ENCODE measurements at regions not wholly inside any gene's neighbourhood (a gene's known extent, or its start where the extent isn't known, plus 50 kb on each side); places are given as distances from the start of the nearest gene placed in this dataset.

DNA sequence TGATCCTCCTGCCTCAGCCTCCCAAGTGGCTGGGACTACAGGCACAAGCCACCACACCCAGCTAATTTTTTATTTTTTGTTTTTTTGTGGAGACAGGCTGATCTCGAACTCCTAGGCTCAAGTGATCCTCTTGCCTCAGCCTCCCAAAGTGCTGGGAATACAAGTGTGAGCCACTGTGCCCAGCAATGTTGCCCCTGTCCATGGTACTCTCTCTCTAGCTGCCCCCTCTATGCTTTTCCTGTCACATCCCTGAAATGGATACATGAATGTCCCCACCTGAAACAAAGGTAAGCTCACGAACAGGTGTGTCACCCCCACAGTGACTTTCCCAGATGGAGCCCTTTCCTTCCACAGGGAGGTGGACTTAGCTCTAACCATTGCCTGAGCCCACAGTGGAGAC, 141.1 kb upstream of the MGMT start:
- DNase-seq: no peak

DNA sequence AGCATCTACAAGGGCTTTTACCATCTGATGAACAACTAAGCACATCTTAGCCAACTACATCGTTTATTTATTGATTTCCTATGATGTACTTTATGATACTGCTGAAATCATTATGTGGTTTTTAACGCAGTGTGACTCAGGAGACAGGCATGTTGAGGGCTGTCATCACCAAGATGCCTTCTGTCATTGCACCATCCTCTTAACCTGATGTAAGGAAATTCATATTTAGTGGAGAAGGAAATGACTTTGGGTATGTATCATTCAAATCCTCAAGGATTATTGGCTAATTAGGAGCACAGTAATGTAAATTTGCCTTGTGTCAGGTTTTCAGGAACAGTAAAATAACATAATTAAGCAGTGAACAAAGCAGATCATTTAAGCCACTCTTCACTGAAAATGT, 138.5 kb upstream of the MGMT start:
- no peak for DNase-seq

DNA sequence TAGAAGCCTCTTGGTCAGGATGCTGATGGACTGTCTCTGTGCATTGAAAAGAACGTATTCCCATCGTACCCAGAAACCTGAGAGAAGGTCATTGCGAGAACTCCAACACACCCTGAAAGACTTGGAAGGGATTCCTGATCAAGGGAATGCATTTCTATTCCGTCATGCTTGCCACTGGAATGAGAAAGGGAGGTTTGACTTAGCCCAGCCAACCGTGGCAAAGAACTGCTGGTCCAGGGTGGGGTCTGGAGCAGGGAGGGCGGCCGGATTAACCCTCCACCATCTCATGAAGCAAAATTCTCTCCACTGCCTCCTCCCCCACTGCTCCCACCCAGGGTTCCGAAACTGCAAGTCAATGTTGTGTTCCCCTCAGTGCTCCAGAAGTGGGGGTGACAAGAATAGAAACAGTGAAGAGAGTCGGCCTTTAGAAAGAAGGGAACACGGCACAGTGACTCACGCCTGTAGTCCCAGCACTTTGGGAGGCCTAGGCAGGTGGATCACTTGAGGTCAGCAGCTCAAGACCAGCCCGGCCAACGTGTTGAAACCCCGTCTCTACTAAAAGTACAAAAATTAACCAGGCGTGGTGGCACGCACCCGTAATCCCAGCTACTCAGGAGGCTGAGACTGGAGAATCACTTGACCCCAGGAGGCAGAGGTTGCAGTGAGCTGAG, 137.5 kb upstream of the MGMT start:
- no peak for DNase-seq

DNA sequence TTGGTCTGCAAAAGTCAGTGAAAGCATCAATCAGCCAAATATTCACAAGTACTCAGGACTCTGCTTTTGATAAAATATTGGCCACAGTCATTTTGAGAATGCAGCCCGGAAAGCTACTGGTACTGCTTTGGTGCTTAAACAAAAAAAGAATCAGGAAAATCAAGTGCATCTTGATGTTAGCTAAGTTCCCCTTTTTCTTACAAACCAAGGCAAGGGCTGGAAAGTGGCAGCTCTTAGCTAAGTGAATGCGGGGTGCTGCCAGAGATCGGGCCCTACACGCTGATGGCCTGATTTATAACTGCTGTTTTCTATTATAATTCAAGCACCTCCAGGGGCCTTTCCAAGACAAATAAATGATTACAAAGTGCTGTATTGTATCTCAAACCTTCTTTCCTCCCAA, 136.8 kb upstream of the MGMT start:
- no peak for DNase-seq

DNA sequence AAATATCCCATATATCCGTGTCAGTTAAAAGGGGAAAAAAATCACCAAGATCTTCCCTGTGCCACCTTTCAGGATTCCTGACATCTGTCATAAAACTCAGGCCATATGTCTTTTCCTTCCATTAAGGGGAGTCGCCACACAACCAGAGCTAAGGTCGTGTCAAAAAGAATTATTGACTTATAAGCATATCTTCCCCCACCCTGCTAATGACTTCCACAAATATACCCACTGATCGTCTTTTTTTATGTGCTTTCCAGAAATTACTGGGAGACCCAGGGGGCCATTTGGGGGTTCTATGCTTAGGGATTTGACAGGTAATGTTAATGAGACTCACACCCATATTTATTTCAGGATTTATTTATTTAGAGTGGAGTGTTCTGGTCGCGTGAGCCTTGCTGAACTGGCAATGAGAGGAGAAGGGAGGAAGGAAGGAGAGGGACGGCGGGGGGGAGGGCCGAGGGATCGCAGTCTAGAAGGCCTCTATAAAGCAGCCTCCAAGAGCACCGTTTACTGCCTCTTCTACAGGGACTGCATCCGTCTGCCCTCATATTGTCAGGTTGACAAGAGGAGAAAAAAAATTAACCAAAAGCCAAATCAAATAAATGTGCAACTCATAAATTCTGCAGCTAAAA, 135.7 kb upstream of the MGMT start:
- no peak for DNase-seq

DNA sequence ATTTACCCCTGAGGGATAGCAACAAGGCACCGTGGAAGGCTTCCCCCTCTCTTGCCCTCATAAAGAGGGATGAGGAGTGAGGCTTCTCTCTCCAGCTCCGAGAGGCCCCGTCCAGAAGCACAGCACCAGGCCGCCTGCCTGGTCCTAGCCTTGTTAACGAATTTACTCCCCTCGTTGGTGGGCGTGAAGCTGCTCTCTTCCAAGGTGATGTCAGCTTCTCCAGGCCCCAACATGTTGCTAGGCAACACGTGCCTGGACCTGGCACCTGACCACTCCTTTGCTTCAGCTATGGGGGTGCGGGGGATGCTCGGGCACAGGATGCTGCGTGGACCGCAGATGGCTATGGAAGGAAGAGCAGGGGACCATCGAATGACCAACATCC, 135.2 kb upstream of the MGMT start:
- no peak for DNase-seq

DNA sequence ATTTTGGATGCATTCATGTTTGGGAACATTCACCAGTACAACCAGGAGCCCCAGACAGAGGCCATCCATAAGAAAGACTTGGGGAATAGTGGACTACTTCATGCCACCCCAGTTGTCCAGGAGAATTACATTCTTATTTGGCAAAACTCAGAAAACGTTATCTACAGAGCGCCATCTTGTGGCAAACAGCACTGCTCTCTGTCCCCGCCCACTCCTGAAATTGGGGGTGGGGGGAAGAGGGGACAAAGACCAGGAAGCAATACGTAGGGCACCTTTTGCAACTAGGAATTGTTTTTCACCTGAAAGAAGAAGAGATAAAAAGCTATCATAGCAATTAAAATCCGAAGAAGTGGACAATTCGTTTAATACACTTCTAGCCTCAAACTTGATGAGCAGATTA, 134.6 kb upstream of the MGMT start:
- no peak for DNase-seq

DNA sequence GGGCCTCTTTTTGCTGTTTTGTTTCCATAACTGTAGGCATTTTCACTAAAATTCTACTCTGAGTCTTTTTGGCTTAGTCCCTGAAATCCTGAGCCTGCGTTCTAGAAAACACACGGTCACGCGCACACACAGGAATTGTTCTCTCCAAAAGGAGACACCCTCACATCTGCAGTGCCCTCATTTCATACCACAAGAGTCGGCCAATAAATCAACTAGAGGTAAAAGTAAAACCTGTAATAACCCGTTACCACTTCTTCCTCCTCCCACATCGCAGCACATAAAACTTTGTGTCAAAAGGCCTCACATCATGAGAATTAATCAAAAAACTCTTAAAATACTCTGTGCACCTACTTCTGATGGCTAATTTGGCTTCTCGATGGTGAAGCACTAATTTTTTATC, 133.3 kb upstream of the MGMT start:
- no peak for DNase-seq

DNA sequence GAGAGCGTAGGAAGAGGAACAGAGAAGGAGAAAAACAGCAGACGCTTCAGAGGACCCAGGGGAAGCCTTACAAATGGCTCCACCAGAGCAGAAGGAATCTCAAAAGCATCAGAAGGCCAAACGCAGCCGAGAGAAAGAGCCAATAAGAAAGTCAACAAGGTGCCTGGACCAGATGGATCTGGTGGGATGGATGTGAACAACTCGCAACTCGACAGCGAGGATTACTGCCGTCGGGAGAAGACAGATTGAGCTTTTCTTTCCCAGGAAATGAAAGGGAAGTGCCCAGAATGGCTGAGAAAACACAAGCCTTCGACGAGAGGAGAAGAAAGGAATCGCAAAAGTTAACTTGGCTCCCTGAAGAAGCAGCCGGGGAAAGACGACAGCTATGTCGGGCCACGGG, 132.8 kb upstream of the MGMT start:
- DNase-seq: no peak

DNA sequence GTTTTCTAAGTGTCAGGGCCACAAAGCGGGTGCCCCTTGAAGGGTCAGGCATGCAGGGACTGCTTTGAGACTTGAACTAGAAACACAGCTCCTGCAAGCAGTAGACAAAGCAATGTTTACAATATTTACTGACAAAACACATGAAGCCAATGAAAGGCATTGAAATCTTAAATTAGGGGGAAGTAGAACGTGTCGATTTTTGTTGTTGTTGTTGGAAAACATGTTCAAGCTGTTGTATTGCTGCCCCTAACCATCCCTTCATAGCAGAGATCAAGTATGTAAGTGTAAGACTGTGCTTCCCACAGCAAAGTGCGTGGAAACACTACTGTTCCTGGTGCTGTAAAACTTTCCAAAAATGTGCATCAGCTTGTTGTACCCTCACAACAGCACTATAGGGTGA, 131.6 kb upstream of the MGMT start:
- no peak for DNase-seq

DNA sequence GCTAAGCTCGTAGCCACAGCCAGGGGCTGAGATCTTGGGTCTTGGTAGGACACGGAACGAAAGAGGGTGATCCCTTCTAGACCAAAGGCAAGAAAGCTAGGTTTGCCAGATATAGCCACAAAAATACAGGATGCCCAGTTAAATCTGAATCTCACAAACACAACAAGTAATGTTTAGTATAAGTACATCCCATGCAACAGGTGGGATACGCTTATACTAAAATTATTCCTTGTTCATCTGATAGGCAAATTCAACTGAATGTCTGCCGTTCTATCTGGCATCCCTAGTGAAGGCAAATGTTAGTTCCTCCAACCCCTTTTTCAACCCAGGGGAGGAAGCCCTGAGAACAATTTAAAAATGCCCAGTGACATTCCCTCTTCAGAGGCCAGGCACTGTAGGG, 131.1 kb upstream of the MGMT start:
- no peak for DNase-seq

DNA sequence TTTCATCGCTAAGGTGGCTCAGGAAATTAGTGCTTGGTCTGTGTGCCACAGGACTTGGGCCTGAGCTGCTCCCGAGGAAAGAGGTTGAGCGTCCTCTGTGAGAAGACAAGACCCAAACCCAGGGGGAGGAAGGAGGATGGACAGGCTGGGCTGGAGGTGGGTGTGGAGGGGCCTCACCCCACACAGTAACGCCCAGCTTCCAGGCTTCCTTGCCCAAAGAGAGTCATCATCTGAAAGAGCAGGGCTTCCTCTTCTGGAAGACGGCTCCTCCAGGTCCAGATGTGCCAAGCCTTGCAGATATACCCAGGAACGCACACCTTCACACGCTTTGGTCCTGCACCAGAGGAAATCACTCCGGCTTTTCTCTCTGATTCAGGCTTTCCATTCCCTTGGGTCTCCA, 127.8 kb upstream of the MGMT start:
- DNase-seq: no peak

DNA sequence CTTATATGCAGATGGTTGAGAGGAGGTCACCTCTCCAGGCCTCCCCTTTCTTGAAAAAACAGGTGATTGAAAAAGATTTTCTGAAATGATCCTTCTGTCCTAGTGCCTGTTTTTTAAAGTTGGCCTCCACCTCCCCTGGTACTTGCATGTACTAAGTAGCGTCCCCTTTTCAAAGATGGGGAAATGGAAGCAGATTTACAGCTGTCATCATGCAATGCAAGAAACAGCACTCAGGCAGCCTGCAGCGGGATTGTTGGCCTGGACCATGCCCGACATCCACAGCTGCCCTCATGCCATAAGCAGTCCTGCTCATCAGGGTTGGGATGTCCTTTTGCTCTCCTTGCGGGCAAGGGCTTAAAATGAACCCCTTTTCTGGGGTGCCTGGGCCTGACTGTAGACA, 127.2 kb upstream of the MGMT start:
- no peak for DNase-seq

DNA sequence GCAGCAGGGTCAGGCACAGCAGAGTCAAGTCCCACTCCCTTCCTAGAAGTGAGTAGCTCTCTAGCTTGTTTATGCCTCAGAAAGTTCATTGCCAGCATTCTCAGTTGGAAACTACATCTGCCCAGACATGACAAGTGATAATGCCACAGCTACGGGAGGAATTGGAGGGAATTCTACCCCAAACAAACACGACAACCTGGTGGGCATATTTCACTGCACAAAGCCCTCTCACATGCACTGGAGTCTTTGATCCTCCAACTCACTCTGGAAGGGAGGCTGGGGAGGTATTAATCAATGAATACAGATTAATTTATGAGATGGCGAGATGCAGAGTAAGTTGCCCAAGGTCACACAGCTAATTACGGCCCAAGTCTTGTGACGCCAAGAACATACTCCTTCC, 126.0 kb upstream of the MGMT start:
- DNase-seq: no peak

DNA sequence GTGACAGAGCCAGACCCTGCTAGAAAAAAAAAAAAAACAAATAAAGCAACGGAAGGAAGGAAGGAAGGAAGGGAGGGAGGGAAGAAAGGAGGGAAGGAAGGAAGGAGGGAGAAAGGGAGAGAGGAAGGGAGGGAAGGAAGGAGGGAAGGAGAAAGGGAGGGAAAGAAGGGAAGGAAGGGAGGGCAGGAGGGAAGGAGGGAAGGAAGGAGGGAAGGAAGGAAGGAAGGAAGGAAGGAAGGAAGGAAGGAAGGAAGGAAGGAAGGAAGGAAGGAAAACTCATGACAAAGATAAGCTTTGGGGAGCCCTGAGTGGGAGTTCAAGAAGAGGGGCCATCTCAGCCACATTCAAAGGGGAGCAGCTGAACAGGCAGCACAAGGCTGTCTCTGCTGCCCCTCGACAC, 124.7 kb upstream of the MGMT start:
- no peak for DNase-seq

DNA sequence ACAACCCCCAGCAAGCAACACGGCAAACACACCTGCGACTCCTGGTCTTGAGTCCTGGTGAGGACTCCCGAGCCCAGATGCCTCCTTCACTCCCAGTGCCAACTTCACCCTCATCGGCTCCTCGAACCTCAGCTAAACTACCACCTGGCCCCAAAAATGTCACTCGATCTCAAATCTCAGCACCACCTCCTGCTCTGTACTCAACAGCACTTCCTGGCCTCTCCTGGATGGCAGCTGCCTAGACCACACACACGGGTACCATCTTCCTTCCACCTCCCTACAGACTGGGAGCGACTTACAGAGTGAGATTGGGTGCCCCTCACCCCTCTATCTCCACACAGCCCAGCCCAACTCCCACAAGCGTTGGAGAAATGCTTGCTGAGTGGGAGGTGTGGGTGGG, 123.9 kb upstream of the MGMT start:
- DNase-seq: no peak

DNA sequence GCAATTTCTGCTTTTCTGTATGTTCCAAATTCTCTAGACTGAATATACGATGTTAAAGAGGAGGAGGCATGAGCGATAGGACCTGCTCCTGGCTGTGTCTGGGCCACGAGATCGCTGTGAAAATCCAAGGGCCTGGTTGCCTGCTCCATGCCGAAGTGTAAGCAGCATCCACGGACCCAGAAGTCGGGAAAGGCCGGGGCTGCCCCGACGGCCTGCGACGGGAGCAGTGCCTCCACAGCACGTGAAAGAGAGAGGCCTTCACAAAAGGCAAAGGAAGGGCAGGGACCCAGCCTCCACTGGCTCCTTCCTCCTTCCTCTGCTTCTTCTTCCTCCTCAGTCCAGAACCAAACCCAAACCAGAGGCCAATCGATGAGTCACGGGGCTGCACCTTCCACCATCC, 122.9 kb upstream of the MGMT start:
- no peak for DNase-seq

DNA sequence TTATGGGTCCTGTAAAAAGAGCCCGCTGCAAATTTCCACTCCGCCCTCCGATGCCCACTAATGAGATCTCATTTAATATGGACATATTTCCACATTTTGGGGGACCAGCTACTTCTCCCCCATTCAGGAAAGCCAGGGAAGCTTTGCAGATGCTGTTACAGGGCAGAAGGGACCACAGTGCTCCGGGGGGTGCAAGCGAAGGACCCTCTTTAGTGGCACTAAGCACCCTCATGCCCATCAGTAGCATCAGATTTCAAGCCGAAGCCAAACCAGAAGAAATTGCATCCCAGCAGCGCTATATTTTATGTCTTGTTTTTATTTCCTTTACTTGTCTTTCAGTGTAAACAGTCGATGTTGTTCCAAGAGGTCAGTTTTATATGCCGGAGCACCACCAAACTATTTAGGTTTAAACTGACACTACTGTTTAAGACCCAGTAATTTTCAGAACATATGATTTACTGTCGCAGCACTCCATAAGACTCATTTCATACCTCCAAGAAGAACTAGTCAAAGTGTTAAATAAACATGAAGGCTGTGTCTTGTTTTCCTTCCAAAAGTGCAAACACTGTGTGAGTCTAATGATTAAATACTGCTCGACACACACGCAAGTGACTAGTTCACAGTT, 122.2 kb upstream of the MGMT start:
- no peak for DNase-seq

DNA sequence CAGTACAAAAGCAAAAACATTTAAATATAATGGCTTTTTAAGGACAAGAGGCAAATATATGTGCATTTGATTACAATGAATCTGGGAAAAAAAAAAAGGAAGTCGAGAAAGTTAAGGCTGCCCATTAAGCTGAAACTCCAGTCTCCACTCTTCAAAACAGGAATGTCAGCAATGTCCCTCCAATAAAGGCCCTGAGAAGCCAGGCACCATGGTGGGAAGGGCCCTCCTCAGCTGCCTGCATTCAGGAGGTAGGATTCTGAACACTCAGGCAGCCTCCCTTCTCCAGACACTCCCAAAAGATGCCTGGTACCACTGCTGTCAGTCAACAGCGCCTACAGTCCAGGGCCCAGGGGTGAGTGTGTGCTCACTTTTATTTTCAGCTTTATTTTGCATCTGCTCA, 121.3 kb upstream of the MGMT start:
- no peak for DNase-seq

DNA sequence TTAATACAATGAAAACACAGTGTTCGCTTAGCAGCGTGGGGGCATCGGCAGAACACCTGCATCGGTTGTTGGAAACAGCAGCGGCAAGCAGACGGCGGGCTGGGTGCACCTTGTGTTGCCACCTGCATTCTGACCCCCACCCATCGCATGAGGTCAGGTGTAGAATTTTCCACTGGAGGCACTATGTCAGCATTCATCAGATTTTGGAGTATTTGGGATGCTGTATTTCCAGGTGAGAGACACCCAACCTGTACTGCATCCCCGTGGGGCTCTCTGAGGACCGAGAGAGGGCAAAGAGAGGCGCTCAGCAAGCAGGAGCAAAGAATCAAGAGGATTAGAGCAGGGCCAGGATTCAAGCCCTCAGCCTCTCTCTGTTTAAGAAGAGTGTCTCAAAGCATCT, 116.4 kb upstream of the MGMT start:
- DNase-seq: no peak

DNA sequence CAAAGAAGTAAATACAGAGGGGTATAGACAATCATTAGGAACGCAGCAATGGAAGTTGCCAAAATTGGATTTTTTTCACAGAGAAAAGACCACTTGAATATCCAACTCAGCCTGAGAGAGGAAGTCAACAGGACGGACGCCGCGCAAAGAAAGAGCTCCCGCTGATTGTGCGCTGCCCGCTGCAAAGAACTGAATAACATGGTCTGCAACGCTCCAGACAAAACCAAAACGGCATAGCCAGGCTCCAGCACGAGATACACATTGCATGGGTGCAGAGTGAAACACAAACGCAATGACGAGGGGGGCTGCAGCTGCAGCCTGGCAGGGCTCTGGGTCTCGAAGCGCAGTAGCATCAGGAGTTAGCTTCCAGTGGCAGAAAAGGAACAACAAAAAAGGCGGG, 113.9 kb upstream of the MGMT start:
- DNase-seq: no peak

DNA sequence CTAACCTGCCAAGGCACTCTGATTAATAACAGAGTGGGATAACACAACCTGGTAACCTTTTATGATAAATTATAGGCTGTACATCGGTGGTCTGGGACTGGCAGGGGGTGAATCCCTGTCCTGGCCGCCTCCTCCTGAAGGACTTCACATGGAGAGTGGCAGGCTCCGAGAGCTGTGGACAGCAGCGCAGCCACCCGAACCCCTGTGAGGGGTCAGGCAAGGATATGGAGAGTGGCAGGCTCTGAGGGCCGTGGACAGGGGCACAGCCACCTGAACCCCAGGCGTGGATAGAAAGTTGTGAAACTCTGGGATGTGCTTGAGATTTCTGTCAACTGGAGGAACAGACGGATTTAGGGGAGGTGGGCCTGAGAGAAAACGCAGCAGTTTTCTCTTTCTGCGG, 107.0 kb upstream of the MGMT start:
- no peak for DNase-seq

DNA sequence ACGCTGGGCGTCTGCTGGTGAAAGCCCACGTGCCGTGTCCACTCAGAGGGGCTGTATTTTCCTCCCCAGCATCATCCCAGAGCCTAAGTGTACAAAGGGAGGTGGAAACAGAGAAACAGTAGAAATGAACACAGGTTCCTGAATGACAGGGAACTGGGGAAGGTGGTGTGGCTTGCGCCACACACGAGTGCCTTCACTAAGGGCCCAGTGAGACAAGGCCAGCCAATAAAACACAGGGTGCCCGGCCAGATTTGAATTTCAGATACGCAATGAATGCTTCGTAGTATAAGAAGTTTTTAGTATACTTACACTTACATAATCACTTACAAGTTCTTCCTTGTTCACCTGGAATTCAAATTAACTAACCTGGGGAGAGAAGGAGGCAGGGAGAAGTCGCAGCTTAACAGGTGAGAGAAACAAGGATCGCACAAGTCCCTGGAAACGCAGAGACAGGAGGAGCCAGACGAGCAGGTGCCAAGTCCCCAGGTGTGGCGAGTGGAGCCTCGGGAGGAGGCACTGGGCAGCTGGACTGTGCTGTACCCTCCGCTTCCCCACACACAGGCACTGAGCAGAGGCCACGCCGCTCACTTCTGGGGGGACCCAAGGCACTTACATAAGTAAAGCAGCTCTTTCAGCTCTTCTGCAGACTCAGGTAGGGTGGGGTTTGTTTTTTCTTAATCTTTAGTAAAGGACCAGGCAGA, 105.2 kb upstream of the MGMT start:
- DNase-seq: no peak

DNA sequence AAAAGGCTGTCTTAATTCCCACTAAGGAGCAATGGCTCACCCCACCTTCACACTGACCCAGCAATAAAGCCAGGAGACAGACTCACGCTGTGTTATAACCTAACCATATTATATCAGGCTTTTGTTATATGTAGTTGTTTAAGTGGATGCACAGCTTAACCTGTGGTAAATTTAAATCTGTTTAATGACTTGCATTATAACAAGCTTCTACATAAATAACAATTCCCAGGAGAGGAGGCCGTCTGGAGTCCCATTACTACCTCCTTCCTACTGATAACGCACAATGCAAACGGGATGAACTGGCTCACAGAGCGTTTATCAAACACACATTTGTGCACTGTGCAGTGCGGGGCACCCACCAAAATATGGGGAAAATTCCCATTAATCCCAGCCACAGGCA, 102.1 kb upstream of the MGMT start:
- no peak for DNase-seq

Data from stimulated activated CD4-positive, alpha-beta T cell treated with anti-CD3 and anti-CD28 coated beads, Interleukin-4, amount 100 ng/mL, for 1 hour (primary cell).